OCI-LY7 (cell line): ENCODE measurements at regions not wholly inside any gene's neighbourhood (a gene's known extent, or its start where the extent isn't known, plus 50 kb on each side); places are given as distances from the start of the nearest gene placed in this dataset.

Experiments
- EZH2phosphoT487 ChIP-seq: fragments of 200-600 bp; sonication (generic); IDR thresholded peaks from 2 replicates; pipeline ENCODE4 v1.6.1; 2018; ENCODE audit warnings: low read depth, borderline replicate concordance, mild to moderate bottlenecking, mixed run types, antibody characterized with exemption, low read length, moderate library complexity, mixed read lengths
- TF ChIP-seq, protein P1 (sequence below): fragments of 200-600 bp; sonication (generic); conservative IDR thresholded peaks from 2 replicates; pipeline ENCODE4 v1.5.1; 2014; ENCODE audit warnings: mild to moderate bottlenecking, antibody characterized with exemption, low read length, moderate library complexity, mixed read lengths

DNA sequence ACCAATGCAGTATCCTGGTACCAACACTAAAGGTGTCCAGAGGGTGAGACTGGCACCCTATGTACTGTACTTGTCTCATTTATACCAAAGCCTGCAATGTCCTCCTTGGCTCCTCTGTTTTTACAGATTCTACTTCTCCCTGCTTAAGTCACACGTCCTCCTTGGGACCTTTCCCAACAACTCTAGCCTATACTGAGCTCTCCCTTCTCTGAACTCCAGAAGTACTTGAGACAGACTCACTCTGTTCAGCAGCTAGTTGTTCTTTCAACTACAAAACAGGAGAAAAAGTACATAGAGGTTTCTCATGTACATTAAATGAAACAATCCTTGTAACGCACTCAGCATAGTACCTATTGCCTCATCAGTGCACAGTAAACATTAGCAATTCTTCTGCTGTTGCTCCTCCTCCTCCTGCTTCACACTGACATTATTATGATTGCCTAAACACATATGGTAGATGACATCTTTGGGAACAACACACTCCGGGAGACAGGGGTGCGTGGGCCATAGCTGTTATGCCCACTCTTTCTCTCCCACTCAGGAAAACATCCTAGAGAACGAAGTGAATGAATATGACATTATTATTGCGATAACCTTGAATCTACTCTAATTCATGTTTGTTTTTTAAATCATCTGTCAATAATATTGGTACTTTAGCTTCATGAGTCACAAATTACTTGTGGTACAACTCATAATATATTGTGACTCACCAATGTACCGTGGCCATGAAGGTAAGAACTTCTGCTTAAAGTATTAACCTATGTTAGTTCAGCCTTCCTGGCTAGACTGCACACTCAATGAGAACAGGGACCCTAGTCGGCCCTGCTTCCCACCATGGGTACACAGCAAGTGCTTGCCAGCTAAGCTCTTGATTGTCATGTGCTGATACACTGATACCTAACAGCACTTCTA lies 180.3 kb upstream of the ADRA1B start:
- TF ChIP-seq, protein P1, sequence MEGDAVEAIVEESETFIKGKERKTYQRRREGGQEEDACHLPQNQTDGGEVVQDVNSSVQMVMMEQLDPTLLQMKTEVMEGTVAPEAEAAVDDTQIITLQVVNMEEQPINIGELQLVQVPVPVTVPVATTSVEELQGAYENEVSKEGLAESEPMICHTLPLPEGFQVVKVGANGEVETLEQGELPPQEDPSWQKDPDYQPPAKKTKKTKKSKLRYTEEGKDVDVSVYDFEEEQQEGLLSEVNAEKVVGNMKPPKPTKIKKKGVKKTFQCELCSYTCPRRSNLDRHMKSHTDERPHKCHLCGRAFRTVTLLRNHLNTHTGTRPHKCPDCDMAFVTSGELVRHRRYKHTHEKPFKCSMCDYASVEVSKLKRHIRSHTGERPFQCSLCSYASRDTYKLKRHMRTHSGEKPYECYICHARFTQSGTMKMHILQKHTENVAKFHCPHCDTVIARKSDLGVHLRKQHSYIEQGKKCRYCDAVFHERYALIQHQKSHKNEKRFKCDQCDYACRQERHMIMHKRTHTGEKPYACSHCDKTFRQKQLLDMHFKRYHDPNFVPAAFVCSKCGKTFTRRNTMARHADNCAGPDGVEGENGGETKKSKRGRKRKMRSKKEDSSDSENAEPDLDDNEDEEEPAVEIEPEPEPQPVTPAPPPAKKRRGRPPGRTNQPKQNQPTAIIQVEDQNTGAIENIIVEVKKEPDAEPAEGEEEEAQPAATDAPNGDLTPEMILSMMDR, result no peak
- TF ChIP-seq EZH2phosphoT487, result no peak
